GM12874 (cell line): ENCODE measurements at regions not wholly inside any gene's neighbourhood (a gene's known extent, or its start where the extent isn't known, plus 50 kb on each side); places are given as distances from the start of the nearest gene placed in this dataset.

Source experiments
- CTCF ChIP-seq: IDR thresholded peaks from 2 replicates; pipeline ENCODE4 v1.5.1; 2011; ENCODE audit warnings: low read depth, mild to moderate bottlenecking, control low read depth, low read length, moderate library complexity; ENCODE audit not compliant: insufficient read depth

GRCh38 chr1:213779228-213779627 is 208.5 kb upstream of the PROX1 start:
- TF ChIP-seq CTCF: no peak

GRCh38 chr1:213782941-213783672 is 204.7 kb upstream of the PROX1 start:
- TF ChIP-seq CTCF: no peak

- no peak for TF ChIP-seq CTCF
Measured at GRCh38 chr1:213783893-213784292, 203.9 kb upstream of the PROX1 start.

- TF ChIP-seq CTCF: no peak
Measured at GRCh38 chr1:213786683-213787082, 201.1 kb upstream of the PROX1 start.

GRCh38 chr1:213790565-213790964 is 197.2 kb upstream of the PROX1 start:
- no peak for TF ChIP-seq CTCF

- TF ChIP-seq CTCF: no peak
Measured at GRCh38 chr1:213793482-213794067, 194.2 kb upstream of the PROX1 start.

- TF ChIP-seq CTCF: no peak
Measured at GRCh38 chr1:213796525-213796924, 191.2 kb upstream of the PROX1 start.
